Nephron progenitor cell (in vitro differentiated cells): ENCODE measurements at regions not wholly inside any gene's neighbourhood (a gene's known extent, or its start where the extent isn't known, plus 50 kb on each side); places are given as distances from the start of the nearest gene placed in this dataset.

ENCODE experiments used
- DNase-seq: peaks from one replicate; pipeline ENCODE4 v3.0.0; 2021
- H3K27ac Mint-ChIP-seq: 2 replicates; pipeline ENCODE4 v1.8.0; 2021; ENCODE audit warnings: mild to moderate bottlenecking, moderate library complexity, mixed read lengths
- H3K27me3 Mint-ChIP-seq: 2 replicates; pipeline ENCODE4 v1.8.0; 2021; ENCODE audit warnings: mild to moderate bottlenecking, low read depth, mixed read lengths; ENCODE audit not compliant: poor library complexity
- H3K36me3 Mint-ChIP-seq: 2 replicates; pipeline ENCODE4 v1.8.0; 2021; ENCODE audit warnings: low read depth, mixed read lengths
- H3K4me1 Mint-ChIP-seq: 2 replicates; pipeline ENCODE4 v1.8.0; 2021; ENCODE audit warnings: mixed read lengths
- H3K4me3 Mint-ChIP-seq: 2 replicates; pipeline ENCODE4 v1.8.0; 2021; ENCODE audit warnings: mild to moderate bottlenecking, moderate library complexity, mixed read lengths
- H3K9me3 Mint-ChIP-seq: 2 replicates; pipeline ENCODE4 v1.8.0; 2021; ENCODE audit warnings: mild to moderate bottlenecking, moderate library complexity, mixed read lengths
- TF ChIP-seq, protein P1 (sequence below): fragments of 200-600 bp; sonication (generic); IDR thresholded peaks from 2 replicates; pipeline ENCODE4 v1.5.0; 2021; ENCODE audit warnings: antibody characterized with exemption

DNA sequence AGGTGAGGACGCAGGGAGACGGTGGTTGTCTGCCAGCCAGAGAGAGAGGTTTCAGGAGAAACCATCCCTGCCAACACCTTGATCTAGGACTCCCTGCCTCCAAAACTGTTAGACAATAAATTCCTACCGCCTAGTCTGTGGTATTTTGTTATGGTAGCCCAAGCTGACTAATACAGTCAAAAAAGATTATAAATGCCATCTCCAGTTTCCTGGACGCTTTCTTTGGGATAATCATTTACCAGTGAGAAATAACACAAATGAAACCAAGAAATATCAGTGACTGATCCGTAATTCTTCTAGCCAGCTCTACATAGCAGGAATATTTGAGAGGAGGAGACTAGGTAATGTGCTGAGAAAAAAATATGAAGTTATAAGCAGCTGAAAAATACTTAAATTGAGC, 707.8 kb upstream of the LMCD1 start:
- DNase-seq: no peak
- Mint-ChIP-seq H3K27ac (no peak overlapping the region), H3K4me3 (no peak overlapping the region), H3K36me3 (no peaks in the 10 kb centered on the region), H3K9me3 (peaks cover 7% of the 10 kb centered on the region), H3K4me1 (peaks cover 2% of the 10 kb centered on the region), H3K27me3 (no peaks in the 10 kb centered on the region)
- TF ChIP-seq, protein P1, sequence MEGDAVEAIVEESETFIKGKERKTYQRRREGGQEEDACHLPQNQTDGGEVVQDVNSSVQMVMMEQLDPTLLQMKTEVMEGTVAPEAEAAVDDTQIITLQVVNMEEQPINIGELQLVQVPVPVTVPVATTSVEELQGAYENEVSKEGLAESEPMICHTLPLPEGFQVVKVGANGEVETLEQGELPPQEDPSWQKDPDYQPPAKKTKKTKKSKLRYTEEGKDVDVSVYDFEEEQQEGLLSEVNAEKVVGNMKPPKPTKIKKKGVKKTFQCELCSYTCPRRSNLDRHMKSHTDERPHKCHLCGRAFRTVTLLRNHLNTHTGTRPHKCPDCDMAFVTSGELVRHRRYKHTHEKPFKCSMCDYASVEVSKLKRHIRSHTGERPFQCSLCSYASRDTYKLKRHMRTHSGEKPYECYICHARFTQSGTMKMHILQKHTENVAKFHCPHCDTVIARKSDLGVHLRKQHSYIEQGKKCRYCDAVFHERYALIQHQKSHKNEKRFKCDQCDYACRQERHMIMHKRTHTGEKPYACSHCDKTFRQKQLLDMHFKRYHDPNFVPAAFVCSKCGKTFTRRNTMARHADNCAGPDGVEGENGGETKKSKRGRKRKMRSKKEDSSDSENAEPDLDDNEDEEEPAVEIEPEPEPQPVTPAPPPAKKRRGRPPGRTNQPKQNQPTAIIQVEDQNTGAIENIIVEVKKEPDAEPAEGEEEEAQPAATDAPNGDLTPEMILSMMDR: no peak

DNA sequence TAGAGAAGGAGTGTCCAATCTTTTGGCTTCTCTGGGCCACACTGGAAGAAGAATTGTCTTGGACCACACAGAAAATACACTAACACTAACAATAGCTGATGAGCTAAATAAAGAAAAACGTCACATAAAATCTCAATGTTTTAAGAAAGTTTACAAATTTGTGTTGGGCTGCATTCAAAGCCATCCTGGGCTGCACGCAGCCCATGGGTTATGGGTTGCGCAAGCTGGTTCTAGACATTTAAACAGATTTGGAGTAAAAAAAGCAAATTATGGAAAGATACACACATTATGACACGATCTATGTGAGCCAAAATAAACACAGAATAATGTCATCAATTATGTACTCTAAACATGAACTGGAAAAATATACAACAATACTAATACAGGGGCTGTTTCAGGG, 703.3 kb upstream of the LMCD1 start:
- TF ChIP-seq, protein P1: no peak
- Mint-ChIP-seq H3K4me3 (no peak overlapping the region), H3K4me1 (peaks cover 16% of the 10 kb centered on the region), H3K27ac (no peak overlapping the region), H3K36me3 (no peaks in the 10 kb centered on the region), H3K9me3 (no peaks in the 10 kb centered on the region), H3K27me3 (no peaks in the 10 kb centered on the region)
- no peak for DNase-seq

- H3K27me3 Mint-ChIP-seq: no peaks in the 10 kb centered on the region
- no peaks in the 10 kb centered on the region for H3K9me3 Mint-ChIP-seq
- no peaks in the 10 kb centered on the region for H3K36me3 Mint-ChIP-seq
- H3K4me3 Mint-ChIP-seq: no peak overlapping the region
- TF ChIP-seq, protein P1: no peak
- no peak overlapping the region for H3K27ac Mint-ChIP-seq
- H3K4me1 Mint-ChIP-seq: peaks cover 16% of the 10 kb centered on the region
- no peak for DNase-seq
Measured at GRCh38 chr3:7800006-7800780, 701.4 kb upstream of the LMCD1 start.

GRCh38 chr3:7812490-7812889, 689.1 kb upstream of the LMCD1 start:
- Mint-ChIP-seq H3K27ac (no peak overlapping the region), H3K4me1 (no peaks in the 10 kb centered on the region)
- TF ChIP-seq, protein P1: no peak

DNA sequence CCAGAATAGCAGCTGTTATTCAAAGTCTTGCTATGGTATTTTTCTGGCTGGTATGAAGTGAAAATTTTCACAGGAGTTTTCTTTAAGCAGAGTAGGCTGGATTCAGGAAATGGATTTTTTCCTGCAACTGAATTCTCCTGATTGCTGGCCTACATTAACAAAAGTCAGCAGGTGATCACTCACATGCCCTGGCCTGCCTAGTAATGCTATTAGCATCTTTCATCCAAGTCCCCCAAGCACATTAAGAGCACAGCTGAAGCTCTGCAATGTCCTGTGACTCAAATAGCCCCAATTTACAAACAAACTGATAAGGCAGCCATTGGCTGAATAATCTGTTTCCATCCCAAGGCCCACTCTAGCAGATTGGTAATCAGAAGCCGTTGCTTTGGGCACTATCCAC, 688.3 kb upstream of the LMCD1 start:
- no peak for DNase-seq
- TF ChIP-seq, protein P1: no peak
- Mint-ChIP-seq H3K27me3 (peaks cover 3% of the 10 kb centered on the region), H3K36me3 (no peaks in the 10 kb centered on the region), H3K9me3 (no peaks in the 10 kb centered on the region), H3K4me3 (no peak overlapping the region), H3K4me1 (no peaks in the 10 kb centered on the region), H3K27ac (no peak overlapping the region)

More at GRCh38 chr3:7812490-7812889, 689.1 kb upstream of the LMCD1 start:
- Mint-ChIP-seq H3K4me3 (no peak overlapping the region), H3K27me3 (peaks cover 3% of the 10 kb centered on the region), H3K36me3 (no peaks in the 10 kb centered on the region), H3K9me3 (no peaks in the 10 kb centered on the region)
- DNase-seq: no peak

DNA sequence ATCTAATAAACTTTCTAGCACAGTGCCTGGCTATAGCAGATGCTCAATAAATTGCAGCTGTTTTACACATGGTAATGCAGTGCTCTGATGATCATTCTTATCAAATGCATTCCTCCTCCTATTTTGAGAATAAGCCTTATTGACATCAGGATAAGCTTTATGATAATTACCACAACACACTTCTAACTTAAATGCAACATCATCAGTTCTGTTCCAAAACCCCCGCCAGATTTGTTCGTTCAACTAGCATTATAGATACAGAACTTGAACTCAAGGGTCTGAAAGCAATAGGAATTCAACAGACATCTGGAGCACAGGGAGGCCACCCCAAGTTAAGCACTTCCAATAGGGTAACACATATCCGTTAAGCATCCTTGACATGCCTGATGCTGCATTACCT, 684.4 kb upstream of the LMCD1 start:
- TF ChIP-seq, protein P1: no peak
- Mint-ChIP-seq H3K9me3 (peaks cover 8% of the 10 kb centered on the region), H3K4me3 (no peak overlapping the region), H3K36me3 (no peaks in the 10 kb centered on the region), H3K27me3 (peaks cover 3% of the 10 kb centered on the region), H3K4me1 (no peaks in the 10 kb centered on the region), H3K27ac (no peak overlapping the region)
- DNase-seq: no peak
